WERI-Rb-1 (cell line): ENCODE measurements at regions not wholly inside any gene's neighbourhood (a gene's known extent, or its start where the extent isn't known, plus 50 kb on each side); places are given as distances from the start of the nearest gene placed in this dataset.
A peak's percentile ranks its signal among the peaks of the same experiment; 100 is the strongest.

Source experiments
- DNase-seq: peaks from one replicate; pipeline ENCODE4 v3.0.0-alpha.2; 2020
- H3K27ac ChIP-seq: fragments of 250-450 bp; sonication (Bioruptor Pico); 2 replicates; pipeline ENCODE4 v1.5.1; 2020; ENCODE audit warnings: mild to moderate bottlenecking, moderate library complexity
- H3K27me3 ChIP-seq: fragments of 250-450 bp; sonication (Bioruptor Pico); 2 replicates; pipeline ENCODE4 v1.5.1; 2021; ENCODE audit warnings: mild to moderate bottlenecking, low read depth, moderate library complexity; ENCODE audit not compliant: insufficient read depth, severe bottlenecking
- H3K36me3 ChIP-seq: fragments of 250-450 bp; sonication (Bioruptor Pico); 2 replicates; pipeline ENCODE4 v1.5.1; 2020; ENCODE audit warnings: mild to moderate bottlenecking, moderate library complexity
- H3K4me3 ChIP-seq: 2 replicates; pipeline ENCODE4 v1.5.1; 2011; ENCODE audit warnings: low read depth, mild to moderate bottlenecking, control low read depth, low read length
- H3K9me3 ChIP-seq: fragments of 250-450 bp; sonication (Bioruptor Pico); 2 replicates; pipeline ENCODE4 v1.5.1; 2021; ENCODE audit warnings: mild to moderate bottlenecking, moderate library complexity; ENCODE audit not compliant: severe bottlenecking
- CTCF ChIP-seq: IDR thresholded peaks from 2 replicates; pipeline ENCODE4 v1.5.1; 2011; ENCODE audit warnings: low read depth, mild to moderate bottlenecking, control low read depth, inconsistent platforms, low read length

GRCh38 chr3:29144361-29144760, 136.5 kb upstream of the RBMS3 start:
- Histone ChIP-seq H3K27ac (no peak overlapping the region), H3K27me3 (no peaks in the 10 kb centered on the region), H3K4me3 (no peak overlapping the region), H3K36me3 (no peaks in the 10 kb centered on the region), H3K9me3 (no peaks in the 10 kb centered on the region)
- DNase-seq, result no peak
- TF ChIP-seq CTCF, result no peak

GRCh38 chr3:29144807-29145206, 136.1 kb upstream of the RBMS3 start:
- TF ChIP-seq CTCF, result peak; percentile 35; the same call in 1 of the 2 replicates
- Histone ChIP-seq H3K4me3 (no peak overlapping the region), H3K27me3 (no peaks in the 10 kb centered on the region), H3K9me3 (no peaks in the 10 kb centered on the region), H3K27ac (no peak overlapping the region), H3K36me3 (no peaks in the 10 kb centered on the region)
- DNase-seq, result peak; percentile 37

- no peak for DNase-seq
- Histone ChIP-seq H3K27ac (no peak overlapping the region), H3K4me3 (no peak overlapping the region), H3K27me3 (no peaks in the 10 kb centered on the region), H3K36me3 (no peaks in the 10 kb centered on the region), H3K9me3 (no peaks in the 10 kb centered on the region)
- TF ChIP-seq CTCF, result no peak
These were observed 135.5 kb upstream of the RBMS3 start for GRCh38 chr3:29145360-29145759.

- no peaks in the 10 kb centered on the region for H3K9me3 ChIP-seq
- no peak for DNase-seq
- TF ChIP-seq CTCF, result no peak
- H3K27ac ChIP-seq, result no peak overlapping the region
- H3K27me3 ChIP-seq, result no peaks in the 10 kb centered on the region
- no peak overlapping the region for H3K4me3 ChIP-seq
- H3K36me3 ChIP-seq, result no peaks in the 10 kb centered on the region
These were observed 128.5 kb upstream of the RBMS3 start for GRCh38 chr3:29152379-29152778.

- Histone ChIP-seq H3K9me3 (no peaks in the 10 kb centered on the region), H3K4me3 (no peak overlapping the region), H3K27ac (no peak overlapping the region), H3K27me3 (no peaks in the 10 kb centered on the region), H3K36me3 (no peaks in the 10 kb centered on the region)
- no peak for TF ChIP-seq CTCF
- no peak for DNase-seq
These were observed 127.1 kb upstream of the RBMS3 start for GRCh38 chr3:29153811-29154210.

GRCh38 chr3:29156086-29156715, 124.7 kb upstream of the RBMS3 start:
- no peak for TF ChIP-seq CTCF
- Histone ChIP-seq H3K9me3 (no peaks in the 10 kb centered on the region), H3K27ac (no peak overlapping the region), H3K4me3 (no peak overlapping the region), H3K27me3 (no peaks in the 10 kb centered on the region), H3K36me3 (no peaks in the 10 kb centered on the region)
- DNase-seq, result peak; percentile 86
